Stimulated activated CD4-positive, alpha-beta T cell treated with anti-CD3 and anti-CD28 coated beads, Interleukin-12 subunit alpha, Interleukin-12 subunit beta, amount 100 ng/mL, for 48 hours (primary cell): ENCODE measurements at regions not wholly inside any gene's neighbourhood (a gene's known extent, or its start where the extent isn't known, plus 50 kb on each side); places are given as distances from the start of the nearest gene placed in this dataset.
"Not testable (repeated sequence)": the region's sequence is repeated elsewhere in the genome, so short reads cannot be mapped to it uniquely, and the experiment has no call there.

Source experiments
- DNase-seq, 3 donors: peaks; one replicate each; pipeline ENCODE4 v3.0.0-alpha.2; 2020; ENCODE audit warnings: low read depth in 2 of 3, low spot score in 1 of 3

DNA sequence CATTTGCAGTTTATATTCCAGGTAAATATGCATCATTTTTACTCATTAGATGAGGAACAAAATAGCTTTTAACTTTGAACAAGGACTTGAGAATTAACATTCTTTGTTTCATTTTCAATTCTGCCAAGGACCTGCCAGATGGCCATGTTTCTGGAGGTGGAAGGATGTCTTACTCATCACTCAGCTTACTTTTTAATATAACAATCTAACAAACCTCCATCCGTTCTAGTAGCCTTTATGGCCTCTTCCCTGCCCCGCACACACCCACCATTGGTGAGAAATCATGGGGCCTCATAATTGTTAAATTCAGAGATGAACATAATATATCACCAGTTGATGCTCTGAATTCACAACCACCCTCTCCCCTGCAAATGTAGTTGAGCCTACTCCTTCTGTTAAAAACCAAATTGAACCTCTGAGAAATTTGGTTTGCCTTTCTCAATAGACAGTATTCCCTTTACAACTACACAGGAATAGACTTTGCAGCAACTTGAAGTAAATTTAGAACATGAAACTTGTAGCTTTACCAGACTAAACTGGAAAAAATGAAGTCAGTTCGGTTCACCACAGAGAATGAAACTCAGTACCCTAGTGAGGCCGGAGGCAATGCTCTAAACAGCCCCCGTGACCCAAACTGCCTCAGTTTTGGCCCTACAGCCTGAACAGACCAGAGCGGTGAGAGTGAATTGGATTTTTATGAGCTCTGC is 50.1 kb upstream of the ACSL4 start:
- DNase-seq = no peak

DNA sequence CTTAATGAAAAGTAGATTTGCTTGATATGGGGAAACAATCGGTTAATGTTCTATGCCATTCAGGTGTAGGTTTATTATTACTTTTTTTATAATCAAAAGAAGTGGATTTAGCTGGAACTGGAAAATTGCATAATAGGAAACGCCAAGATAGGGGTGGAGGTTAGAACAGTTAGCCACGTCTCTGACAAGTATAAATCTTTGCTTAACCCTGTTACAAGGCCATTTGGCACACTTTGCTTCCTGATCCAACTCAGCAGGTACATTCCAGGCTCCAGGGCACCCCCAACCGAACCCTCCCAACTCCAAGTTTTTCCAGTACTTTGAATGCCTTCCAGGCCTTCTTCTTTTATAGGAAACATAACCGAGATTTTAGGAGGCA is 50.6 kb upstream of the ACSL4 start:
- no peak for DNase-seq

DNA sequence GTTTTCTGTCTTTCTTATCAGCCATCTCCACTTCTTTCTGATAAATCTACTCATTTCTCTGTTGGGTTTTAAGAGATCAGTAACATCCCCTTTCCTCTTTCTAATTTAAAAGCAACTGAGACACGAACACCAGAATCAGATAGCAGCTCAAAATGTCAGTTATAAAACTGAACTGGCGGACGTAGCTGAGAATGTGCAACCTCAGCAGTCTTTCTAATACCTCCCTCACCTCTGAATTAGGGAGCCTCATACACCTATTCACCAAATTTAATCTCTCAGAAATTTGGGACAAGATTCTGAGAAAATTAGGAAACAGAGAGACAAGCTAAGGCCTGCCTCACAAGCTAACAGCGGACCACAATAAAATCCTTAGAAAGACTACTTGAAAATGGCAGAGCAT is 52.0 kb upstream of the ACSL4 start:
- DNase-seq = no peak

DNA sequence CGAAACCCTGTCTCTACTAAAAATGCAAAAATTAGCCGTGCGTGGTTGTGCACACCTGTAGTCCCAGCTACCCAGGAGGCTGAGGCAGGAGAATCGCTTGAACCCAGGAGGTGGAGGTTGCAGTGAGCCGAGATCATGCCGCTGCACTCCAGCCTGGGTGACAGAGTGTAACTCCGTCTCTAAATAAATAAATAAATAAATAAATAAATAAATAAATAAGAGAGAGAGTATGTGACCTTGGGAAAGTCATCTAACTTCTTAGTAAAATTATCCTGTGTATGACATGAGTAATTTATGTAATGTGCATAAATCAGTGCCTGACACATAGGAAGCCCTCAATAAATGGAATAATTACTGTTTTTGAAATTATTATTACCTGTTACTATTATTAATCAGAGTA is 57.5 kb upstream of the ACSL4 start:
- DNase-seq = not testable (repeated sequence)

DNA sequence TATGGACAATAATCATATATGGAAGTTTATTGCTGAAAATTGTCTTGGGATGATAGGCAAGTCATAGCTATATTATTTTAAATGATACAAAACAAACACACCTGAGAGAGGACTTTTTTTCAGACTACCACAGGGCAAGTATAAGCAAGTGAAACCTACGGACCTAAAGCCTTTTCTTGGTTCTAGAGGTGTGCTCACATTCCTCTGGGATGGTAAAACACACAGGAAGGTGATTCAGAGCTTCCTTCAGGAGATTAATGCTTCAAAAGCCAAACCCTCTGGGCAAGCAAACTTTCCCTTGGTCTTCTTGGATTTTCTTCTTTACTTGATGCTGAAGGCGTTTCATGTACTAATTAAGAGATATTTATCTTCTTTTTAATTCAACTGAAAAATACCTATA is 60.1 kb upstream of the ACSL4 start:
- no peak for DNase-seq

DNA sequence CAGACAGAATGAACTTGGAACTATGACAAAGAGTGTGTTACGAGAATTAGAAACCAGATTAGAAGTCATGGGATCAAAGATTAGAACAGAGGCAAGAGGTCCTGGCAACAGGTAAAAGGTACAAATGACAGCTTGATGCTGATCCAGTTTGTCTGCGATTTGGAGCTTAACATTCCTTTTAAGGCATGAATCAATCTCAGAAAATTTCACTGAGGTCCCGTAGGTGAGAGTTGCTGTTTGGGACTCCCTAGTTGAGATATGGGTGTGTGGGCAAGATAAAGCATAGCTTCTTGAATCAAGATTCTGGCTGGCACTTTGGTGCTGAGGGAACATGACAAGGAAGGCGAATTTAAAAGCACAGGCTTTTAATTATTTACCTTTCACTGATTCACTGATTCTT is 62.6 kb upstream of the ACSL4 start:
- DNase-seq = no peak

DNA sequence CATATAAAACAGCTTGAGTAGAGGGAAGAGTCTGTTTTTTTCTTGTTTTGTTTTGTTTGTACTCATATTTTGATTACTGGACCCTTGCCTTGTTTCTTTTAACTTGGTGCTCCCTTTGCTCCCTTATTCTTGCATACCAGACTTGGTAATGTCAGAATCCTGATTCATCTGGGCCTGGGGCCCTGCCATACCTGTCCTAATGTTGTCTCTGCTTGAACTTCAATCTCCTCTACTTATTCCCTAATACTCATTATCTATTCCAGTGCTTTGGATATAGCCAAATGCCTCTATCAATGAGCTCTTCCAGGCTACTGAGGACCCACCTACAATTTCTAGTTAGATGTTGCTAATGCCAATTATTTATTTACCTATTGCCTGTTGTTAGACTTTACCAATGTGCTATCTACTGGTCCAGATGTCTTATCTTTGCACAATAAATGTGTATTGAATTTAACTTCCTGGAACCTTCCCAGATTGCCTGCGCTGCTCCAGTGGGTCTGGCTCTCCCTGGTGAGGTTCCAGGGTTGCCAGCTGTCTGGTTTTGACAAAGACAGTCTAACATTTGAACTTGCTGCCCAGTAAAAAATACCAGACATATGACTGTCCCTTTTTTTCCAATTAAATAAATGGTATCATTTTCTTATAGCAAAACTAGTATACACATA is 64.4 kb upstream of the ACSL4 start:
- no peak for DNase-seq

DNA sequence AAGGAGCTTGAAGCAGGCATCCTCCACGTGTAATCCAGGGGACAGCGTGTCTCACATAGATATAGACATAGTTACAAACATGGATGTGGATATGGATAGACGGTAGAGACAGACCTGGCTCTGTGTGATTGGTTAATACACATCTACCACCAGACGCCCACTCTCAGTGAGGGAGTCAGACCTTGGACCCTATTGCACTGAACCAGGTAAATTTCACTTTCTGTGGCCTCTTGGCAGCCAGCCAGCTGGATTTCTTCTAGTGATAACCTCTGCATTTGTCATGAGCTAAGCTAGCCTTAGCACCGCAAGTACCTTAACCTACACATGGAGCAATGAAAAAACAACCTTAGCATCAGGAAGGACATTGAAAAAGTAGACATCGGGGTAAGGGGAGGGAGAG is 79.2 kb upstream of the ACSL4 start:
- no peak for DNase-seq

DNA sequence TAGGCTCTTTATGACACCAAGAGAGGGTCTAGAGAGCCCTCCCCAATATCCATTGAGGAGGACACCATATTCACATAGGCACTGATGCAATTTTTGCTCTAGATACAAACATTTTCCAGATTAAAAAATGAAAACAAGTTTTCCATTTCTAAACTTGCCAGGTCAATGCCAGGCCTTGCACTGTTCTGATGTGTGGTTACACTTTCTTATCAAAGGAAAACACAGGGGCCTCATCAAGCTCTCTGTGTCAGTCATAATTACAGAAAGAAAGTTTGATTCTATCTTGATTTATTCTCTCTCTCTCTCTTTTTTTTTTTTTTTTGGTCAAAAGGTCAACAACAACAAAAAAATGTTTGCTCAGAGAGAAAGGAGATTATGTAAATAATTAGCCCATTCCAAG is 80.2 kb upstream of the ACSL4 start:
- DNase-seq = no peak

DNA sequence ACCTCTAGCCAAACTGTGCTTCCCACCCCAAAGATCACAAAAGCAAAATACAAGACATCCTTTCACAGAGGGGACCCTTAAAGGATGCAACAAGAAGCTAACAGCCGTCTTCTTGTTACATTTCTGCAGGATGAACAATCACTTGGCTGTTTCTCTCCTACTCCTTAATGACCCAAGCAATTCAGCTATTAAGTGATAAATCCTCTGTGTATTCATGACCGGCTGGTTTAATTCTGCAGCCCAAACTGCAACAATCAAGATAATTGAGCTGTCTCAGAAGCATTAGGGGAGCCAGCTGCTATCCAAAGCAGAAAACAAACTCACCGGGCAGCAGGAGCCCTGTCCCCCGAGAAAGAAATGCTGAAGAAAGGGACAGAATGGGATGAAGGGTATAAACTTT is 85.9 kb upstream of the ACSL4 start:
- no peak for DNase-seq

DNA sequence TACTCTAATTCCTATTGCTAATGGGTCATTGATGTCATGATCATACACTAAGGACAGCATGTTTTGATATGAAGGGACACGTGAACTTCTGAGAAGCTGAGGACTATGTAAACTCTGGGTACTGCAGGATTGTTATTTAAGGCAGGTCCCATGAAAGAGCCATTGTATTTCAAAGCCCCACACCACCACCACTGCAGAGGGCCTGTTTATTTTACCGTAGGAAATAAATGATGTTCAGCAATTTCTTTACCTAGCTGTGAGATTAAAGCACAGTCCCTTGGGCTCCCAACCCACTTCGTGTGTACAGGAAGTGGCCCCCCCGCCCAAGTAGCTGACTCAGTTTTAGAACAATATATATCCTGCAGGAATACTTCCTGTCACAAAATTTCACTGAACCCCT is 89.8 kb upstream of the ACSL4 start:
- no peak for DNase-seq

DNA sequence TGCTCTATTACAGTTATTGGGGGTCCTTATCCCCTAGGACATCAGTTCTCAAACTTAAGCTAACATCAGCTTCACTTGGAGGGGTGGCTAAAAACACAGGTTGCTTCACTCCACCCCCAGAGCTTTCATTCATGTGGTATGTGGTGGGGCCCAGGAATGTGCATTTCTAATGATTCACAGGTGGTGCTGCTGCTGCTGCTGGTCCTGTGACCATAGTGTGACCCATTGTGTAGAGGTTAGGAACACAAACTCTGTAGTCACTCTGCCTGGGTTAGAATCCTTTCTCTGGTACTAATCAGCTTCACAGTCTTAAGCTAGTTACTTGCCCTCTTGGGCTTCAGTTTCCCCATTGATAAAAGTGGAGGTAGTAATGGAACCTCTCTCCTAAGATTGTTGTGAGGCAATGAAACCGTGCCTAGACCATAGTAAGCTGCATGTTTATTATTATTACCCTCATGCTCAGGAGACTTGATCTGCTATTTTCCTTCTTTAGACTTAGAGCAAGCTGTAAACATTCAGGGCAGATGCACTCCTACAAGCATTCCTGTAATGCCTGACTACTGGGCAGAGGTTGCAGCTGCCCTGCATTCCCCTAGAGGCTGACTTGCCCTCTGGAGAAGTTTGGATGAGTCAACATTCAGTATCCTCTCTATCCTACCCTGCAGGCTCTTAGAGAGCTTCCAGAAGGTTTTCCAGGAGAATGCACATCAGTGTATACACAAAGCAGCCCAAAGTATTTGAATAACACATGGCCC is 94.1 kb upstream of the ACSL4 start:
- DNase-seq = no peak

DNA sequence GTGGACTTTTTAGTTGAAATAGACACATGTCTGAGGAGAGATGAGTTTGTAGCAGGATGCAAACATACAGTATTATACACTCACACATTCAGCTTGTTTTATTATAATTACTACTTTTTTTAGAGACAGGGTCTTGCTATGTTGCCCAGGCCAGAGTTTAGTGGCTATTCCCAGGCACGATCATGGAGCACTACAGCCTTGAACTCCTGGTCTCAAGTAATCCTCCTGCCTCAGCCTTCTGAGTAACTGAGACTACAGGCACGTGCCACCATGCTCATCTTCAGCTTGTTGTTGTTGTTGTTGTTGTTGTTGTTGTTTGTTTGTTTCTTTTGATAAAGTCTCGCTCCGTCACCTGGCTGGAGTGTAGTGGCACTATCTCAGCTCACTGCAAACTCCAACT is 94.7 kb upstream of the ACSL4 start:
- no peak for DNase-seq

DNA sequence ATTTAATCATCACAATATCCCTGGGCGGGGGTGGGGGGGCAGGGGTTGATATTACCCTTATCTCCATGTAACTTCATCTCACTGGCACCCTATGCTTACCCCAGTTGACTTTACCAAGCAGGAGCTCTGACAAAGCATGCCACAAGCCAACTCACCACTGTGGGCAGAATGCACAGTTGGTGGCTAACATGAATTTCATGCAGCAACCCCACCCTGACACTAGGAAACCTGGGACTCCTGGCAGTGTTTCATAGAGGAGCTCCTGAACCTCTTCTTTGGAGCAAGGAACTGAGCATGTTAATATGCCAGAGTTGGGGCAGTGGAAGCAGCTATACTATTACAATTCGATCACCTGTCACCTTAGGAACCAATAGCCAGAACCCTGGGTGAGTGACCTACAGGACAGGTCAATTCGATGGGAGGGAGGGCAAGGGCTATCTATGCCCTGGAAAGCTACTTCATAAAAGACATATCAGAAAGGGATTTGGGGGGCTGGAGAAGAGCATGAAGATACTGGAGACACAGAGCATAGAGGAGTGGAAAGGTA is 97.2 kb upstream of the ACSL4 start:
- no peak for DNase-seq

DNA sequence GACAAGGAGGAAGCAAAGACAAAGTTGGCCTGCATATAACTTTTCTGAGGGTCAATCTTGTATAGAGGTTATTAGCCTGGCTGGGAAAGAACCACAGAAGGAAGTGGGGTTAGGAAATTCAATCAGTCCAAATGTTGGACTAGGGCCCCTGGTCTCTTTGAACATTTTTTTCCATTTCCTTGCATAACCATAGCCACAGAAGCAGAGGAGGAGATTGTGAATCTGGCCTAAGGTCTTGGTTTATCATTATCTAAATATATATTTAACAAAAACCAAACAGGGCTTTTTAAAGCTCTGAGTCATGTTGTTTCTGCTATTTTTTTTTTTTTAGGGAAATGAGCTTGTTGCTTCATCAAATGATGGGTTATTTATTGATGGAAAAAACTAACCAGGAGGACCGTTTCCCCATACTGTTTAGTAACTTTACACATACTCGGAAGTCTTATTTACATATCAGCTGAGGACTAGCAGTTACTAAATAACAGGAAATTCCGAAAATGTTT is 97.7 kb upstream of the ACSL4 start:
- no peak for DNase-seq

DNA sequence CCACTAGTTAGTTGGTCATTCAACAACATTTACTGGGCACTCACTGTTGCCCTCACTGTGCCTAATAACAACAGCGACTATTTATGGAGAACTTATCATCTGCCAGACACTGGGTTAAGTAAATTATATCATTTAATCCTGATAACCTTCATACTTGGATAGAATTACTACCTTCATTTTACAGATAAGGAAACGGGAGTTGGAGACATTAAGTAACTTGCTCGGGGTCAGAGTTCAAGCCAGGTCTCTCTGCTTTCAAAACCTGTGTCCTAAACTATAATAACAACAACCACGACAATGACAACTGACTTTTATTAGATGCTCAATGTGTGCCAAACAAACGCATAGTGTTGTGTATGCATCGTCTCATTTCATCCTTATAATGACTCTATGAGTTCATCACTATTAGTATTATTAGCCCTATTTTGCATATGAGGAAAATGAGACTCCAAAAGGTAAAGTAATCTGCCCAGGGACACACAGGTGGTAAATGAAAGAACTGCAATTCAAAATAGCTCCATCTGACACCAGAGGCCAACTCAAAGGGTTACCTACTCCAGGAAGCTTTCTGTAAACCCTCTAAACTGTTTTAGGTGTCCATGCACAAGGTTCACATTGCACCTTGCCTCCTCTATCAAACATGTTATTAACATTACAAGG is 98.4 kb upstream of the ACSL4 start:
- DNase-seq = no peak

DNA sequence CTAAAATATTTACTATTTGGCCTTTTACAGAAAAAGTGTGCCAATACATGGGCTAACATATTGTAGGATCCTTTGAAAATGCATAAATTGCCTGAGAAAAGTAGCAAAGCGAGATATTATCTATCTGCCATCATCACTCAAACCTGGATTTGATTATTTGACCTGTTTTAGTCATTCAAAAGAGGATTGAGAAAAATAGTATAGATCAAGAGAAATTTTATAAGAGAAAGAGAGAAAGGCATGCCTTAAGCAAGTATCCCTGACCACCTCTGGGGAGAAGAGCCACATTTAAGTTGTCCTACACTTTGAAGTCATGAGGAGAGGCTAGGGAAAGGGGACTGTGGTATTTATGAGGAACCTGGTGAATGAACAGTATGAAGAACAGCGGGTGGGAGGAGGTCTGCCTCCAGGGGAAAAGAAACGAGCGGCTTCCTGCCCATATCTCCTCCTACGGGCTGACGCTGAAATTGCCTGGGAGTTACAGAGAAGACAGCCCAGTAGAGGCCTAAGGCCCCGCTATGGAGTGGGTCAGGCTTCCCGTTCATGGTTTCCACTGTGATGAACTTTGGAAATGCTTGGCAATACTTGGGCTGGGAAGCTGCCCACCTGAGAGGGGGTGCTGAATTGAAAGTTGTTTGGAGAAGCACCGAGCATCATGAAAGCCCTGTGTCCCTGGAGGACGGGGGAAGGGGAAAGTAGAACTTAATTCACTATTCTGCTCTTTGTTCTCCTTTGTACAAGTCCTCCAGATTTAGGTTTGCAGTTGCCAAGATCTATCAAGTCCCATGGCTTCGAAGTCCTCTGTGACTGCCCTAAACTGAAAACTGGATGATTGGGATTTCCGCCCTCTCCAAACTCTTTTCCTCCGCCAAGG is 106.9 kb upstream of the ACSL4 start:
- no peak for DNase-seq

DNA sequence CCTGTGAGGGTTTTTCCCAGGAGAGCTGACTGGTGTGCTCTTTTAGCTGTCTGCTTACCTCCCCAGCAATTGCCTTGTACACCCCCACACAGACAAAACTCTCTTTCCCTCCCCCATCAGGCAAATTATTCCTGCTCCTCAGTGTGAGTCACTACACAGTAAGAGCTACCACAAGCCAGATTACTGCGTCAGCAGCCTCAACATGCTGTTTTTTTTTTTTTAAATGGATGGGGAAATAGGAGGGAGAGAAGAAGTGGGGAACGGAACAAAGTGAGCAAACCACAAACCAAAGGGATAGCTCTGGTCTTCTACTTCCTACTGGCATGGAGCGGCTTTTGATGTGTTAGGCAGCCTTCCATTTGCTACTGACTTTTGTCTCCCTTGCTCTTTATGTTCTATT is 107.5 kb upstream of the ACSL4 start:
- no peak for DNase-seq

DNA sequence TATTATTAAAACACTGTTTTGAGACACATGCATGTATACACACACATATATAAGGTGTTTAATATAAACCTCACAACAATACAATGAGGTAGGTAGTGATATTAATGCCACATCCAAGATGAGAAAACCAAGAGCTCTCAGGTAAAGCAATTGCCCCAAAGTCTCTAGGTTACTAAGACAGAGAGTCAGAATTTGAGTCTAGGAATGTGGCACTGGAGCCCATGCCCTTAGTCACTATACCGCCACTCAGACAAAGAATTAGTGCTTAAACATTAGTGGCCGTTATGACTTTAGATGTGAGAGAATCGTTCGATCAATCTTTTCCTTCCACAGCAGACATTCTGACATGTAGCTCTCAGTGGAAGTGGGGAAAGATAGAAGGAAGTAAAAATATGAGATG is 108.2 kb upstream of the ACSL4 start:
- DNase-seq = no peak

DNA sequence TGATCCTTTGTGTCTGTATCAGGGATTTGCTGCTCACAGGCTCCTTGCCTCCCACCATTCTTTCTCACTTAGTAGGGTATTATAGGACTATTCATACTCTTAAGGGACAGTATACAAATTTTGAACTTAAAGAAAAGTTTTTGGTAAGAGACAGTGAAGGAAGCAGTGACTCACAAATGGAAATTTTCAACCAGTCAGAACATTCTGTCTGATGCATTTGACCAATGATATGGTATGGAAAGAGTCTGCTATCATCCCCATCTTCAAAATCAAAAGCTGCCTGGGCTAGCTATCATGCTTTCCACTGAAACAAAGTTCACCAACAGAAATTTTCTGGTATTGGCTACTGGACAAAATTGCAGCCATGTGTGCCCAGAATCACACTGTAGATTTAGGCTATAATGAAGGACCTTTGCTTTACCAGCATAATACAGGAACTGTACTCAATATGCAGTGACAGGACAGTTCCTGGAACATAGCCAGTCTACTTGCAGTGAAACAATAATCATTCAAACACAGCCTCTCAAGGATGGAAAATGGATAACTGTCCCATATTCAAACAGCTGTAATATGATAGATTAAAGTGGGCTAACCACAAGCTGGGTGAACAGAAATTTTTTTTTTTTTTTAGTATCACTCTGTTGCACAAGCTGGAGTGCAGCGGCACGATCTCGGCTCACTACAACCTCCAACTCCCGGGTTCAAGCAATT is 109.0 kb upstream of the ACSL4 start:
- no peak for DNase-seq
